Epithelial cell of proximal tubule (primary cell): ENCODE measurements at regions not wholly inside any gene's neighbourhood (a gene's known extent, or its start where the extent isn't known, plus 50 kb on each side); places are given as distances from the start of the nearest gene placed in this dataset.

Experiments
- DNase-seq: peaks from one replicate; pipeline ENCODE4 v3.0.0-alpha.2; 2011; ENCODE audit warnings: low read depth
- H3K4me3 ChIP-seq: 2 replicates; pipeline ENCODE4 v1.5.1; 2011; ENCODE audit warnings: low read depth, mild to moderate bottlenecking, low read length
- CTCF ChIP-seq: conservative IDR thresholded peaks from 2 replicates; pipeline ENCODE4 v1.5.1; 2012; ENCODE audit warnings: low read depth, mild to moderate bottlenecking, low read length

GRCh38 chr20:57013741-57014140, 252.7 kb downstream of the BMP7 start:
- no peak overlapping the region for H3K4me3 ChIP-seq
- TF ChIP-seq CTCF = no peak
- no peak for DNase-seq

- TF ChIP-seq CTCF = no peak
- H3K4me3 ChIP-seq = no peak overlapping the region
- no peak for DNase-seq
Measured at GRCh38 chr20:57020364-57020763, 246.1 kb downstream of the BMP7 start.

GRCh38 chr20:57022306-57022705, 244.1 kb downstream of the BMP7 start:
- no peak overlapping the region for H3K4me3 ChIP-seq
- no peak for TF ChIP-seq CTCF
- DNase-seq = no peak

GRCh38 chr20:57023007-57023406, 243.4 kb downstream of the BMP7 start:
- H3K4me3 ChIP-seq = no peak overlapping the region
- TF ChIP-seq CTCF = no peak
- DNase-seq = no peak

- no peak for TF ChIP-seq CTCF
- no peak overlapping the region for H3K4me3 ChIP-seq
- no peak for DNase-seq
Measured at GRCh38 chr20:57023997-57024396, 242.4 kb downstream of the BMP7 start.

GRCh38 chr20:57024849-57025248, 241.6 kb downstream of the BMP7 start:
- no peak for DNase-seq
- no peak overlapping the region for H3K4me3 ChIP-seq
- no peak for TF ChIP-seq CTCF

GRCh38 chr20:57025261-57025660, 241.2 kb downstream of the BMP7 start:
- TF ChIP-seq CTCF = no peak
- H3K4me3 ChIP-seq = no peak overlapping the region
- no peak for DNase-seq
